ENCODE measurements at regions not wholly inside any gene's neighbourhood (a gene's known extent, or its start where the extent isn't known, plus 50 kb on each side); places are given as distances from the start of the nearest gene placed in this dataset.
A peak's percentile ranks its signal among the peaks of the same experiment; 100 is the strongest.

- H3K4me1 ChIP-seq (replicated peaks in 1 of 2), result peaks cover 0 to 2% of the 10 kb centered on the region in 2 donors
- ATAC-seq (replicated peaks in 6 of 8), result peak in 1 of 8 experiments; percentile 25
- 16 to 96% (median 92%) methylated on average over 2 to 4 of the region's 4 CpGs for WGBS, 10 experiments
- in situ Hi-C loops (cut with MboI; ENCODE audit: low pct_unique_long_range_greater_than_20kb in 2 of 9, low sequenced_read_pairs in 9 of 9, unreplicated experiment in 9 of 9), result no loop called here
- H3K27ac ChIP-seq, result no peak overlapping the region
- no peak overlapping the region for H3K4me3 ChIP-seq
These were observed 459.6 kb downstream of the PCNX1 start for GRCh38 chr14:71366861-71367260.

- no peaks in the 10 kb centered on the region for H3K4me1 ChIP-seq (replicated peaks in 1 of 2)
- H3K27ac ChIP-seq, result no peak overlapping the region
- in situ Hi-C loops (cut with MboI; ENCODE audit: low pct_unique_long_range_greater_than_20kb in 2 of 9, low sequenced_read_pairs in 9 of 9, unreplicated experiment in 9 of 9), result no loop called here
- WGBS, 10 experiments, result 0 to 100% (median 52%) methylated on average over 2 of the region's 2 CpGs; no CpG with 5 or more reads in 2 of the 10 experiments
- ATAC-seq (replicated peaks in 6 of 8), result peak in 5 of 8 experiments; percentile 39 to 91 (median 68)
- no peak overlapping the region for H3K4me3 ChIP-seq
These were observed 464.6 kb downstream of the PCNX1 start for GRCh38 chr14:71371711-71372396.

GRCh38 chr14:71372411-71372838 is 465.2 kb downstream of the PCNX1 start:
- peak in 5 of 8 experiments; percentile 44 to 96 (median 90) for ATAC-seq (replicated peaks in 6 of 8)
- in situ Hi-C loops (cut with MboI; ENCODE audit: low pct_unique_long_range_greater_than_20kb in 2 of 9, low sequenced_read_pairs in 9 of 9, unreplicated experiment in 9 of 9), result no loop called here
- no peaks in the 10 kb centered on the region for H3K4me1 ChIP-seq (replicated peaks in 1 of 2)
- no peak overlapping the region for H3K27ac ChIP-seq
- H3K4me3 ChIP-seq, result no peak overlapping the region
- 0 to 96% (median 40%) methylated on average over 1 to 4 of the region's 4 CpGs; no CpG with 5 or more reads in 1 of the 10 experiments for WGBS, 10 experiments

GRCh38 chr14:71373773-71374172 is 466.5 kb downstream of the PCNX1 start:
- Histone ChIP-seq H3K4me3 (no peak overlapping the region), H3K27ac (no peak overlapping the region), H3K4me1 (replicated peaks in 1 of 2) (no peaks in the 10 kb centered on the region)
- in situ Hi-C loops (cut with MboI; ENCODE audit: low pct_unique_long_range_greater_than_20kb in 2 of 9, low sequenced_read_pairs in 9 of 9, unreplicated experiment in 9 of 9), result no loop called here
- WGBS, 10 experiments, result 73 to 100% (median 100%) methylated on average over 1 of the region's 1 CpG; no CpG with 5 or more reads in 3 of the 10 experiments
- ATAC-seq (replicated peaks in 6 of 8), result no peak

- ATAC-seq (replicated peaks in 6 of 8), result no peak
These were observed 467.7 kb downstream of the PCNX1 start for GRCh38 chr14:71374989-71375388.

GRCh38 chr14:71377099-71377498 is 469.8 kb downstream of the PCNX1 start:
- ATAC-seq (replicated peaks in 6 of 8), result no peak
- in situ Hi-C loops (cut with MboI; ENCODE audit: low pct_unique_long_range_greater_than_20kb in 2 of 9, low sequenced_read_pairs in 9 of 9, unreplicated experiment in 9 of 9), result no loop called here
- no peak overlapping the region for H3K27ac ChIP-seq
- no peaks in the 10 kb centered on the region for H3K4me1 ChIP-seq (replicated peaks in 1 of 2)
- WGBS, 10 experiments, result no CpG with 5 or more reads among the region's 28 CpGs
- H3K4me3 ChIP-seq, result no peak overlapping the region

More at GRCh38 chr14:71374989-71375388, 467.7 kb downstream of the PCNX1 start:
- Histone ChIP-seq H3K4me1 (replicated peaks in 1 of 2) (no peaks in the 10 kb centered on the region), H3K27ac (no peak overlapping the region), H3K4me3 (no peak overlapping the region)
- 86 to 100% (median 100%) methylated on average over 1 of the region's 1 CpG; no CpG with 5 or more reads in 4 of the 10 experiments for WGBS, 10 experiments
- in situ Hi-C loops (cut with MboI; ENCODE audit: low pct_unique_long_range_greater_than_20kb in 2 of 9, low sequenced_read_pairs in 9 of 9, unreplicated experiment in 9 of 9), result no loop called here

GRCh38 chr14:71380271-71380670 is 473.0 kb downstream of the PCNX1 start:
- Histone ChIP-seq H3K27ac (no peak overlapping the region), H3K4me1 (replicated peaks in 1 of 2) (no peaks in the 10 kb centered on the region), H3K4me3 (no peak overlapping the region)
- in situ Hi-C loops (cut with MboI; ENCODE audit: low pct_unique_long_range_greater_than_20kb in 2 of 9, low sequenced_read_pairs in 9 of 9, unreplicated experiment in 9 of 9), result no loop called here
- ATAC-seq (replicated peaks in 6 of 8), result no peak
- 83 to 100% (median 100%) methylated on average over 1 to 2 of the region's 2 CpGs; no CpG with 5 or more reads in 1 of the 10 experiments for WGBS, 10 experiments

- H3K4me1 ChIP-seq (replicated peaks in 1 of 2), result no peaks in the 10 kb centered on the region
- no peak for ATAC-seq (replicated peaks in 6 of 8)
- in situ Hi-C loops (cut with MboI; ENCODE audit: low pct_unique_long_range_greater_than_20kb in 2 of 9, low sequenced_read_pairs in 9 of 9, unreplicated experiment in 9 of 9), result no loop called here
- H3K27ac ChIP-seq, result no peak overlapping the region
- no peak overlapping the region for H3K4me3 ChIP-seq
These were observed 474.6 kb downstream of the PCNX1 start for GRCh38 chr14:71381814-71382213.

- Histone ChIP-seq H3K4me1 (replicated peaks in 1 of 2) (no peaks in the 10 kb centered on the region), H3K27ac (no peak overlapping the region), H3K4me3 (no peak overlapping the region)
- no peak for ATAC-seq (replicated peaks in 6 of 8)
- 71 to 96% (median 90%) methylated on average over 1 to 6 of the region's 6 CpGs for WGBS, 10 experiments
- in situ Hi-C loops (cut with MboI; ENCODE audit: low pct_unique_long_range_greater_than_20kb in 2 of 9, low sequenced_read_pairs in 9 of 9, unreplicated experiment in 9 of 9), result no loop called here
These were observed 475.1 kb downstream of the PCNX1 start for GRCh38 chr14:71382315-71382714.

GRCh38 chr14:71383510-71383909 is 476.3 kb downstream of the PCNX1 start:
- no peak for ATAC-seq (replicated peaks in 6 of 8)
- WGBS, 10 experiments, result 80 to 100% (median 90%) methylated on average over 1 to 2 of the region's 2 CpGs; no CpG with 5 or more reads in 5 of the 10 experiments

GRCh38 chr14:71384007-71384845 is 477.0 kb downstream of the PCNX1 start:
- ATAC-seq (replicated peaks in 6 of 8), result peak in 1 of 8 experiments; percentile 64
- in situ Hi-C loops (cut with MboI; ENCODE audit: low pct_unique_long_range_greater_than_20kb in 2 of 9, low sequenced_read_pairs in 9 of 9, unreplicated experiment in 9 of 9), result no loop called here
- 25 to 100% (median 88%) methylated on average over 1 to 10 of the region's 10 CpGs for WGBS, 10 experiments
- H3K4me3 ChIP-seq, result no peak overlapping the region
- H3K27ac ChIP-seq, result no peak overlapping the region
- H3K4me1 ChIP-seq (replicated peaks in 1 of 2), result no peaks in the 10 kb centered on the region

More at GRCh38 chr14:71383510-71383909, 476.3 kb downstream of the PCNX1 start:
- in situ Hi-C loops (cut with MboI; ENCODE audit: low pct_unique_long_range_greater_than_20kb in 2 of 9, low sequenced_read_pairs in 9 of 9, unreplicated experiment in 9 of 9), result no loop called here
- H3K27ac ChIP-seq, result no peak overlapping the region
- H3K4me1 ChIP-seq (replicated peaks in 1 of 2), result no peaks in the 10 kb centered on the region
- no peak overlapping the region for H3K4me3 ChIP-seq

- H3K27ac ChIP-seq, result no peak overlapping the region
- no peak overlapping the region for H3K4me3 ChIP-seq
- WGBS, 10 experiments, result 78 to 100% (median 94%) methylated on average over 1 to 3 of the region's 3 CpGs
- H3K4me1 ChIP-seq (replicated peaks in 1 of 2), result no peaks in the 10 kb centered on the region
- in situ Hi-C loops (cut with MboI; ENCODE audit: low pct_unique_long_range_greater_than_20kb in 2 of 9, low sequenced_read_pairs in 9 of 9, unreplicated experiment in 9 of 9), result no loop called here
- ATAC-seq (replicated peaks in 6 of 8), result no peak
These were observed 480.5 kb downstream of the PCNX1 start for GRCh38 chr14:71387753-71388152.

GRCh38 chr14:71388336-71388735 is 481.1 kb downstream of the PCNX1 start:
- in situ Hi-C loops (cut with MboI; ENCODE audit: low pct_unique_long_range_greater_than_20kb in 2 of 9, low sequenced_read_pairs in 9 of 9, unreplicated experiment in 9 of 9), result no loop called here
- Histone ChIP-seq H3K4me1 (replicated peaks in 1 of 2) (no peaks in the 10 kb centered on the region), H3K27ac (no peak overlapping the region), H3K4me3 (no peak overlapping the region)
- 18 to 98% (median 91%) methylated on average over 2 to 6 of the region's 6 CpGs for WGBS, 10 experiments
- ATAC-seq (replicated peaks in 6 of 8), result peak in 1 of 8 experiments; percentile 86

All from motor neuron (in vitro differentiated cells).